ENCODE measurements at regions not wholly inside any gene's neighbourhood (a gene's known extent, or its start where the extent isn't known, plus 50 kb on each side); places are given as distances from the start of the nearest gene placed in this dataset.

GRCh38 chr2:220202066-220202465 lies 574.6 kb downstream of the SLC4A3 start:
- DNase-seq (ENCODE audit: low read depth in 1 of 2, low spot score in 1 of 2), result no peak

GRCh38 chr2:220209093-220209492 lies 581.7 kb downstream of the SLC4A3 start:
- no peak for DNase-seq (ENCODE audit: low read depth in 1 of 2, low spot score in 1 of 2)

DNA sequence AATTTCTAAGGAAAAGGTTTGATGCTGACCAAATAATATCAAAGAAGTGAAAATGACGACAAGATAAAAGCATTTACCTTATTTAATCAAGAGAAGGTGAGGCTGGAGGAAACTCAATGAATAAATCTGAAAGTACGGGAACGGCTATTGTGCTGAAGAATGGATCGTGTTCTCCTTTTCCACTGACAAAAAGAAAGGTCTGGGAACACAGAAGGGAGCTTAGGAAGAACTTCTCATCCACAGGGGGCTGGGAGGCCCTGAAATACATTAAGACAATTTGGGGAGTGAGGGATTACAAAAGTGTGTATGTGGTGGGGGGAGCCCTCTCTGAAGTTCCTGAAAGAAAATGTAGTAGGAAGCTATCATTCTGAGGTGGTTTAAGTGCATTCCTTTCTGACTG lies 582.3 kb downstream of the SLC4A3 start:
- no peak for DNase-seq (ENCODE audit: low read depth in 1 of 2, low spot score in 1 of 2)

DNA sequence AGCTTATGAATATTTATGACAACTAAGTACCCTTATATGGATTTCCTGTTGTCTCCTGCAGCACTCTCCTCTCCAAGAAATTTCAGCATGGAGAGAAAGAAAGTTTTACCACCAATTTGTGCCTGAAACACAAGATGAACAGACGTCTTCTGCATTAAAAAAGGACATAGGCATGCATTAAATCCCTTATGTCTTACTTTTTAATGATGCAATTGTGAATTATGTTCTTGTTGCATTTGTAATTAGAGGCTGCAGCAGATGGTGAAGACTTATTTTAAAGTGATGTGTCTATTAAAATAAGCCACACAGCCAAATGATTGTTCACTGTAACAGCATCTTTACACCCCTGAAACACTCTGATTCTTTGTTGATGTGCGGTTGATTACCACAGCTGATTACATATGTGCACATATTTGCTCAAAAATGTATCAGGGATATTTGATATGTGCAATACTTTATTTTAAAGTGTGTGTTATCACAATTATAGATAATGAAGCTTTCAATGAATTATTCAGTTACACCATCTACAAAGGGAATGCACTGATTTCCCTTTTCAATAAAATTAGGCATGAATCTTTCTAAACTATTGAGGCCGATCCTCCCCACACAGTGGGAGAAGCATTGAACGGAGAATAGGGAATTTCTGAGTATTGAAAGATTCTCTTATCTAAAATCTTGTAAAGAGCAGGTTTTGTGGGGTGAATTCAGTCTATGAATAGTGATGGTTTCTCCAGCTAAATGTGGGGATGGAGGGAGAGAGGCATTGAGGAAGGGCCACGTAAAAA lies 585.1 kb downstream of the SLC4A3 start:
- no peak for DNase-seq (ENCODE audit: low read depth in 1 of 2, low spot score in 1 of 2)

DNA sequence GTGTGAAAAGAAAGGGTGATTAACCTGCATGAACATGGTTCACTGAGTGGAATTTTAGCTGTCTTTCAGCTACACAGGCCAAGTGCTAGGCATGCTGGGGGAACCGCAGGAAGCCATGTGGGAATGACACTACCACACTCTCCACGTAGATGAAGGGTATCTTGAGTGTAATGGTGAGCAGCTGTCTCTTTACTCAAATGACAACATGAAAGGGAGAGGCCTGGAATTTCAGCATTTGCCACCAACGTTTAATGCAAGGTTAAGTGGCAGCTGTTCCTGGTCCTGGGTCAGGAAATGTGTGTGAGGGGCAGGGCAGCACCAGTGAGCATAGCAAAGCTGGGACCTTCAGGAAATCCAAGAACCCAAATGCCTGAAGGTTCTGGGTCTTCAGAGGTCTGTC lies 588.4 kb downstream of the SLC4A3 start:
- no peak for DNase-seq (ENCODE audit: low read depth in 1 of 2, low spot score in 1 of 2)

GRCh38 chr2:220219371-220219770 lies 591.9 kb downstream of the SLC4A3 start:
- DNase-seq (ENCODE audit: low read depth in 1 of 2, low spot score in 1 of 2), result no peak

- DNase-seq (ENCODE audit: low read depth in 1 of 2, low spot score in 1 of 2), result no peak
Observed at GRCh38 chr2:220220009-220220408, 592.6 kb downstream of the SLC4A3 start.

GRCh38 chr2:220221992-220222391 lies 594.6 kb downstream of the SLC4A3 start:
- no peak for DNase-seq (ENCODE audit: low read depth in 1 of 2, low spot score in 1 of 2)

DNA sequence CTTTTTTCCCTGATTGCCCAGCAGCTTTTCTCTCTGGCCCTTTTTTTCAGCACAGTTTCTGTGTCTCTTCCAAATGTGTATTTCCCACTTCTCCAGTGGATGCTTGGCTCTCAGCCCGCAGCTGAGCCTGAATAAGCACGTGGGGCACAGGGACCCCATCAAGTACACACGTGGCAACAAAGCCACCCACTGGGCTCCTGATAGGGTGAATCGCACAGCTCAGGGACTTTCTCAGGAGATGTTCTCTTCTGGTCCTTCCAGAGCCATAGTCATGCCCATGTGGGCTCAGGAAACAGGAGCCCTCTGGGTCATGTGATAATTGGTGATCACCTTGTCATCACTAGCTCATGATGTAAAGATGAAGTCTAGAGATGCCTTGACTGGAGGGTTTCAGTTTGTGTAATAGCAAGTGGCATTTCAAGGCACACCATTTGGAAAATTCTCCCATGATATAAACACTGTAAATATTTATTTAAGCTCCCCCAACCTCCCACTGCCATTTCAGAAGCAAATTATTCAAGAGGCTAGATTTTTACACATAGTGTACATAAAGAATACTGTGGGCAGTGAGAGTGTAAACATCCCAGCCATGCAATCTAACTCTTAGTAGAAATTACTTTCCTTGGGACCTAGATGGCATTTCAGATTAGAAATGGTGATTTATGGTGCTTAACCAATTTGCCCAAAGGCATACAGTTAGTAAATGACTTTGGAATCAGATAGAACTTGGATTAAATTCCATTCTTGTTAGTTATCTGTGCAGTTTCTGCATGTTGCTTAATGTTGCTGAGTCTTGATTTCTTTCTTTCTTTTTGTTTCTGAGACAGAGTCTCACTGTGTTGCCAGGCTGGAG lies 597.5 kb downstream of the SLC4A3 start:
- no peak for DNase-seq (ENCODE audit: low read depth in 1 of 2, low spot score in 1 of 2)

- no peak for DNase-seq (ENCODE audit: low read depth in 1 of 2, low spot score in 1 of 2)
Observed at GRCh38 chr2:220226076-220226475, 598.6 kb downstream of the SLC4A3 start.

DNA sequence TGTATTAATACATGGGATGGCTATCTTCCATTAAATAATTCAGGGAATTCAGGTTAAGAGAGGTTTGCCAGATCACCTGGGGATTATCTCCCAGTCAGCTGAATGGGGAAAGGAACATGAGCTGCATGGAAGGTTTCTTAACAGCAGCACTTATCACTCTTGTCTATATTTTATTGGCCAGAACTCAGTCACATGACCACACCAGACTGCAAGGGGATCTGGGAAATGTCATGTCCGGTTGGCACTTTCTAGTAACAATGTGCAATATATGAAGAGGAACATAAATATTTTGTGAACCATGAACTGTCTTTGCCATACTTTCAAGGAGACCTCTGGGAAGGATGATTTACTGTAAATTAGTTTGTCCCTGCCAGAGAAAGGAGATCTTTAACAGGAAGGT lies 599.1 kb downstream of the SLC4A3 start:
- DNase-seq (ENCODE audit: low read depth in 1 of 2, low spot score in 1 of 2), result no peak

GRCh38 chr2:220227266-220227920 lies 600.0 kb downstream of the SLC4A3 start:
- DNase-seq (ENCODE audit: low read depth in 1 of 2, low spot score in 1 of 2), result no peak

GRCh38 chr2:220228310-220229006 lies 601.0 kb downstream of the SLC4A3 start:
- DNase-seq (ENCODE audit: low read depth in 1 of 2, low spot score in 1 of 2), result no peak

DNA sequence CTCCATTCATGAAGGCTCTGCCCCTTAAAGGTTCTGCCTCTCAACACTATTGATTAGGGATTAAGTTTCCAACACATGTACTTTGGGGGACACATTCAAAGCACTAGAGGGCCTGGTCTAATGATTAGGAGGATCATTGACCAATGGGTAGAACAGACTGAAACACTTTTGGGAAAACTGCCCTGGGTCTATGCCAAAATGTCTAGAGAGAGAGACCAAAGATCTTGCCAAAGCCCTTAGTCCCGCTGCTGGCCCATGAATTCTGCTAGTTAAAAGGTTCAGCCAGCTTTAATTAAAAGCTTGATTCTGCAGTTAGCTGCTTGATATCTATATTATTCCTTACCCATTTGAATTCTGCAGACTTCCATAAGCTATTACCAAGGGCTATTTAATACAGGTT lies 613.2 kb downstream of the SLC4A3 start:
- DNase-seq (ENCODE audit: low read depth in 1 of 2, low spot score in 1 of 2), result no peak

GRCh38 chr2:220241423-220241822 lies 614.0 kb downstream of the SLC4A3 start:
- DNase-seq (ENCODE audit: low read depth in 1 of 2, low spot score in 1 of 2), result no peak

DNA sequence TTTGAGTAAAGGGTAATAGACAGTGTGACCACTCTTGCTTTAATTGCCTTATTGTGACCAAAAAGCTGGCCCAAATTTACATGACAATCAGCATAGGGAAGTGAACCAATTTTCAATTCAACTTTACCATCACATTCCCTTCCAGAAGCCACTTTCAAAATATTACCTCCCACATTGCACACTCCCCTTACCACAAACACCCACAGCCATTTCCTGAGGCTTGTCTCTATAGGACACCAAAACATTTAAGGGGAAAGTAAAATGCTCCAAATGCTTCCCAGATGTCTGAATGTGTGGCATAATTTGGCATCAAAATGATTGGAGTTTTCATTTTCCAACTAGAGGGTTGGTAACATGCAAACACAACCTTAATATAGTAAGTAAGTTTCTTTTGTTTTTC lies 616.1 kb downstream of the SLC4A3 start:
- DNase-seq (ENCODE audit: low read depth in 1 of 2, low spot score in 1 of 2), result no peak

GRCh38 chr2:220246386-220246785 lies 619.0 kb downstream of the SLC4A3 start:
- no peak for DNase-seq (ENCODE audit: low read depth in 1 of 2, low spot score in 1 of 2)

- no peak for DNase-seq (ENCODE audit: low read depth in 1 of 2, low spot score in 1 of 2)
Observed at GRCh38 chr2:220247588-220248350, 620.3 kb downstream of the SLC4A3 start.

DNA sequence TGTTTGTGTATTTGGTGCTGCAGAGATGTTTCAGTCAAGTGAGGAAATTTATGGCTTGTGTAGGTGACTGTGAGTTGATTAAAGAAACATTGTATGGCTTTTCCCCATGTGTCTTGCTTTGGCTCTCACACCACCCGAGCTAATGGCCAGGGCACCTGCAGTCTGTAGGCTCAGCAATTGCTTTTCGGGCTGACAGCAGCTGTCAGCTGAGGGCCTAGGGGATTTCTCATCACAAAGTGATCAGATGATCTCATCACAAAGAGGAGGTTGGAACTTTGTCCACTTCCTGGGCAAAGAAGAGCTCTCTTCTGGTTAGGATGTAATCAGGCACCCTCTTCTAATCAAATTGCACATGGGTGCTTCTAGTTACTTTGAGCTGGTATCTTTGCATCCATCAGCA lies 632.2 kb downstream of the SLC4A3 start:
- DNase-seq (ENCODE audit: low read depth in 1 of 2, low spot score in 1 of 2), result no peak

DNA sequence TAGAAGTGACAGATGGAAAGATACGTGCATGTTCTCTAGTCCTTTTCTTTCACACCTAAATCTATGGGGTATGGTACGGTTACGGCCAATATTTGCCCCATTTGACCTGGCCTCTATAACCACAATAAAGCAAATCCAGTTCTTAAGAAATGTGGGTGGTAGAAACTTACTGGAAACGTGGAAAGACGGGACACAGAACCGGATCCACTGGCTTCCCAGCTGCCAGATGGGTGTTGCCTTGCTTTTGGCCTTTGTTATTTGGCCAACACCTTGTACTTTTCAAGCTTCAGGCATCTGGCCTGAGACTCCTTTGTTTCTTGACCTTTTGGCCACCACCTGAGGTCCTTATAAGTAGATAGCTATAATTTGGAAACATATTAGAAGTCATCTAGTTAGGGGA lies 635.9 kb downstream of the SLC4A3 start:
- no peak for DNase-seq (ENCODE audit: low read depth in 1 of 2, low spot score in 1 of 2)

- DNase-seq (ENCODE audit: low read depth in 1 of 2, low spot score in 1 of 2), result no peak
Observed at GRCh38 chr2:220269367-220269766, 641.9 kb downstream of the SLC4A3 start.

All from activated CD4-positive, alpha-beta T cell treated with anti-CD3 and anti-CD28 coated beads, Interleukin-2, amount 50 U/mL, for 24 hours (primary cell).